Uterus (tissue), 3 donors: ENCODE measurements at regions not wholly inside any gene's neighbourhood (a gene's known extent, or its start where the extent isn't known, plus 50 kb on each side); places are given as distances from the start of the nearest gene placed in this dataset.

ENCODE experiments used
- DNase-seq, 2 donors: peaks; one replicate each; pipeline ENCODE4 v3.0.0-alpha.2; 2019 to 2020
- H3K27ac ChIP-seq, 2 donors: fragments of 200-600 bp; sonication (generic); 1 replicate in 1 of 2; 2 replicates in 1 of 2; pipeline ENCODE4 v1.5.1; 2016 to 2018
- H3K27me3 ChIP-seq, 2 donors: fragments of 200-600 bp; sonication (generic); one replicate each; pipeline ENCODE4 v1.5.1; 2018 to 2019; ENCODE audit warnings: control low read depth in 1 of 2
- H3K36me3 ChIP-seq, 2 donors: fragments of 200-600 bp; sonication (generic); one replicate each; pipeline ENCODE4 v1.5.1; 2019; ENCODE audit warnings: control low read depth in 1 of 2
- H3K4me1 ChIP-seq, 2 donors: fragments of 200-600 bp; sonication (generic); one replicate each; pipeline ENCODE4 v1.5.1; 2018 to 2019; ENCODE audit warnings: control low read depth in 1 of 2
- H3K4me3 ChIP-seq, 2 donors: fragments of 200-600 bp; sonication (generic); 1 replicate in 1 of 2; 2 replicates in 1 of 2; pipeline ENCODE4 v1.5.1; 2018 to 2019; ENCODE audit warnings: mild to moderate bottlenecking in 1 of 2
- H3K9me3 ChIP-seq, 2 donors: fragments of 200-600 bp; sonication (generic); one replicate each; pipeline ENCODE4 v1.5.1; 2019; ENCODE audit warnings: control low read depth in 1 of 2
- POLR2A ChIP-seq, 2 donors: fragments of 450-650 bp; IDR thresholded peaks; one replicate each; pipeline ENCODE4 v1.6.1; 2016; ENCODE audit warnings: antibody characterized with exemption in 2 of 2, mild to moderate bottlenecking in 1 of 2, moderate library complexity in 1 of 2
- intact Hi-C: fragments of 100-400 bp; cut with DNase I; formaldehyde crosslinking; loops from one replicate; pipeline ENCODE4 v1.15.1; 2023; ENCODE audit warnings: low total_unique reads
- TF ChIP-seq, protein P1 (sequence below), 4 experiments: fragments of 200-600 bp in 2 of 4; fragments of 450-650 bp in 2 of 4; sonication (generic) in 2 of 4; IDR thresholded peaks; one replicate each; pipeline ENCODE4 v1.5.1; 2016 to 2019; ENCODE audit warnings: antibody characterized with exemption in 4 of 4, mild to moderate bottlenecking in 2 of 4, moderate library complexity in 1 of 4
- donor health status: DM: yes; HTN: yes; CAD: no.

GRCh38 chr2:22692746-22693145 is 692.2 kb upstream of the KLHL29 start:
- H3K4me3 ChIP-seq = no peak overlapping the region
- H3K27me3 ChIP-seq = no peaks in the 10 kb centered on the region
- no peak overlapping the region for H3K27ac ChIP-seq
- H3K9me3 ChIP-seq = no peaks in the 10 kb centered on the region
- H3K36me3 ChIP-seq = no peaks in the 10 kb centered on the region
- no peaks in the 10 kb centered on the region for H3K4me1 ChIP-seq
- intact Hi-C loops = no loop called here
- TF ChIP-seq POLR2A (IDR thresholded peaks at IDR 0.05) = no peak
- TF ChIP-seq, protein P1, sequence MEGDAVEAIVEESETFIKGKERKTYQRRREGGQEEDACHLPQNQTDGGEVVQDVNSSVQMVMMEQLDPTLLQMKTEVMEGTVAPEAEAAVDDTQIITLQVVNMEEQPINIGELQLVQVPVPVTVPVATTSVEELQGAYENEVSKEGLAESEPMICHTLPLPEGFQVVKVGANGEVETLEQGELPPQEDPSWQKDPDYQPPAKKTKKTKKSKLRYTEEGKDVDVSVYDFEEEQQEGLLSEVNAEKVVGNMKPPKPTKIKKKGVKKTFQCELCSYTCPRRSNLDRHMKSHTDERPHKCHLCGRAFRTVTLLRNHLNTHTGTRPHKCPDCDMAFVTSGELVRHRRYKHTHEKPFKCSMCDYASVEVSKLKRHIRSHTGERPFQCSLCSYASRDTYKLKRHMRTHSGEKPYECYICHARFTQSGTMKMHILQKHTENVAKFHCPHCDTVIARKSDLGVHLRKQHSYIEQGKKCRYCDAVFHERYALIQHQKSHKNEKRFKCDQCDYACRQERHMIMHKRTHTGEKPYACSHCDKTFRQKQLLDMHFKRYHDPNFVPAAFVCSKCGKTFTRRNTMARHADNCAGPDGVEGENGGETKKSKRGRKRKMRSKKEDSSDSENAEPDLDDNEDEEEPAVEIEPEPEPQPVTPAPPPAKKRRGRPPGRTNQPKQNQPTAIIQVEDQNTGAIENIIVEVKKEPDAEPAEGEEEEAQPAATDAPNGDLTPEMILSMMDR (IDR thresholded peaks at IDR 0.05) = no peak
- DNase-seq = no peak

DNA sequence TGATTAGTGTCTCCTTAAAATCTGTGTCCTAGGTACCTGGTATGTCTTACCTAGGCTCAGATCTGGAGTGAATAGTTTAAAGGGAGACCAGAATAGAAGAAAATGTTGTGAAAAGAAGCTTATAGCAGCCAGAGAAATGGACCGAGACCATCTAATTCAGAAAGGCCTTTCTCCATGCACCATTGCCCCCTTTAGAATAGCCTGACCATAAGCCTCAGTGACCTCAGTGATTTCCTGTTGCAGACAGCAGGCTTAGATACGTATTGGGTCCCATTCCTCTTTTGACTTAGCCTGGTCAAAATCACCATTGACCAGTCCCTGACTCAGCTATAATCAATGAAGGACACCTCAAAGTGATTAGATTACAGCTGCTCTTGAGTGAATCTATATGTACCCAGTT is 690.7 kb upstream of the KLHL29 start:
- H3K4me3 ChIP-seq = no peak overlapping the region
- TF ChIP-seq, protein P1 (IDR thresholded peaks at IDR 0.05) = no peak
- TF ChIP-seq POLR2A (IDR thresholded peaks at IDR 0.05) = no peak
- no peaks in the 10 kb centered on the region for H3K36me3 ChIP-seq
- no peaks in the 10 kb centered on the region for H3K9me3 ChIP-seq
- no peaks in the 10 kb centered on the region for H3K4me1 ChIP-seq
- no peak overlapping the region for H3K27ac ChIP-seq
- DNase-seq = no peak
- intact Hi-C loops = no loop called here
- H3K27me3 ChIP-seq = no peaks in the 10 kb centered on the region

DNA sequence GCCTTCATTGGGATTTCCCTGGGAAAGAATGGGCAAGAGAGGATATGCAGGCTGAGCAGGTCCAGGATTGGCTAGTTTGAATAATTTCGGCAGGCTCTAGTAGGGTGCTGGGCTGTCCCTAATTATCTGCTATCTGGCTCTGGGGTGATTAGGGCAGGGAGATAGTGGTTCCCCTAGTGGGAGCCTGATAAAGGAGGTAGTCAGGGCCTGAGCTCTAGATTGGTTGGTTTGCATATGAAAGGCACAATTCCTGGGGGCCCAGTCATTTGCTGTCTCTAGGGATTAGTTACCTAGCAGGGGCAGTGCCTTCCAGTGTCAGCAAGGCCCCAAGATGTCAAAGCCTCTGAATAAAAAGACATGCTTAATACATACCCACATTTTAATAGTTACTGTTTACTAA is 690.1 kb upstream of the KLHL29 start:
- Histone ChIP-seq H3K27ac (no peak overlapping the region), H3K4me1 (no peaks in the 10 kb centered on the region), H3K36me3 (no peaks in the 10 kb centered on the region), H3K4me3 (no peak overlapping the region), H3K9me3 (no peaks in the 10 kb centered on the region), H3K27me3 (no peaks in the 10 kb centered on the region)
- no peak for DNase-seq
- TF ChIP-seq POLR2A (IDR thresholded peaks at IDR 0.05) = no peak
- TF ChIP-seq, protein P1 (IDR thresholded peaks at IDR 0.05) = no peak
- intact Hi-C loops = no loop called here

- TF ChIP-seq, protein P1 (IDR thresholded peaks at IDR 0.05) = no peak
- no peak for TF ChIP-seq POLR2A (IDR thresholded peaks at IDR 0.05)
- DNase-seq = no peak
- Histone ChIP-seq H3K4me3 (no peak overlapping the region), H3K27me3 (no peaks in the 10 kb centered on the region), H3K4me1 (no peaks in the 10 kb centered on the region), H3K27ac (no peak overlapping the region), H3K9me3 (no peaks in the 10 kb centered on the region), H3K36me3 (no peaks in the 10 kb centered on the region)
- intact Hi-C loops = no loop called here
Measured at GRCh38 chr2:22697054-22697788, 687.8 kb upstream of the KLHL29 start.

- H3K27ac ChIP-seq = no peak overlapping the region
- TF ChIP-seq, protein P1 (IDR thresholded peaks at IDR 0.05) = no peak
- no peak for TF ChIP-seq POLR2A (IDR thresholded peaks at IDR 0.05)
- intact Hi-C loops = no loop called here
Measured at GRCh38 chr2:22701561-22702160, 683.3 kb upstream of the KLHL29 start.

More at GRCh38 chr2:22701561-22702160, 683.3 kb upstream of the KLHL29 start:
- Histone ChIP-seq H3K4me3 (no peak overlapping the region), H3K36me3 (no peaks in the 10 kb centered on the region), H3K27me3 (no peaks in the 10 kb centered on the region), H3K4me1 (no peaks in the 10 kb centered on the region), H3K9me3 (no peaks in the 10 kb centered on the region)
- DNase-seq = no peak
